ENCODE measurements at regions not wholly inside any gene's neighbourhood (a gene's known extent, or its start where the extent isn't known, plus 50 kb on each side); places are given as distances from the start of the nearest gene placed in this dataset.

- Histone ChIP-seq H3K27me3 (ENCODE audit: control insufficient read depth, insufficient read depth, low read length, poor library complexity, severe bottlenecking) (peaks cover 8% of the 10 kb centered on the region), H3K27ac (ENCODE audit: low read depth, low read length) (no peak overlapping the region), H3K9me3 (ENCODE audit: control insufficient read depth, low read length) (no peaks in the 10 kb centered on the region), H3K4me1 (ENCODE audit: control insufficient read depth, insufficient read depth, low read length) (no peaks in the 10 kb centered on the region), H3K36me3 (ENCODE audit: control insufficient read depth, insufficient read depth, low read length) (no peaks in the 10 kb centered on the region), H3K4me3 (ENCODE audit: low read length) (no peak overlapping the region), H3K9ac (ENCODE audit: extremely low read depth, low read length, poor library complexity, severe bottlenecking) (no peak overlapping the region)
- H3K4me3 Mint-ChIP-seq: no peak overlapping the region
- H3K27me3 Mint-ChIP-seq (ENCODE audit: insufficient read depth): peaks cover 62% of the 10 kb centered on the region
- WGBS, 2 experiments (ENCODE audit: insufficient coverage in 1 of 2, insufficient read length in 1 of 2): 100% methylated on average over 1 of the region's 1 CpG; no CpG with 5 or more reads in 1 of the 2 experiments
- no peaks in the 10 kb centered on the region for H3K36me3 Mint-ChIP-seq (ENCODE audit: low read depth)
- H3K9me3 Mint-ChIP-seq: no peaks in the 10 kb centered on the region
- no peak for DNase-seq
- TF ChIP-seq CTCF (conservative IDR thresholded peaks at IDR 0.05): no peak
- H3K4me1 Mint-ChIP-seq: peaks cover 4% of the 10 kb centered on the region
- H3K27ac Mint-ChIP-seq: no peak overlapping the region
These were observed 74.1 kb upstream of the C10orf90 start for GRCh38 chr10:126744571-126744970.

- Mint-ChIP-seq H3K27me3 (ENCODE audit: insufficient read depth) (peaks cover 23% of the 10 kb centered on the region), H3K4me3 (no peak overlapping the region), H3K36me3 (ENCODE audit: low read depth) (no peaks in the 10 kb centered on the region), H3K9me3 (no peaks in the 10 kb centered on the region), H3K4me1 (no peaks in the 10 kb centered on the region), H3K27ac (no peak overlapping the region)
- peak; percentile 95 for DNase-seq
- H3K4me3 ChIP-seq (ENCODE audit: low read length): no peak overlapping the region
- no peaks in the 10 kb centered on the region for H3K9me3 ChIP-seq (ENCODE audit: control insufficient read depth, low read length)
- H3K27ac ChIP-seq (ENCODE audit: low read depth, low read length): no peak overlapping the region
- 17 to 36% methylated on average over 1 to 5 of the region's 5 CpGs for WGBS, 2 experiments (ENCODE audit: insufficient coverage in 1 of 2, insufficient read length in 1 of 2)
- H3K36me3 ChIP-seq (ENCODE audit: control insufficient read depth, insufficient read depth, low read length): no peaks in the 10 kb centered on the region
- H3K9ac ChIP-seq (ENCODE audit: extremely low read depth, low read length, poor library complexity, severe bottlenecking): no peak overlapping the region
- H3K4me1 ChIP-seq (ENCODE audit: control insufficient read depth, insufficient read depth, low read length): no peaks in the 10 kb centered on the region
- TF ChIP-seq CTCF (conservative IDR thresholded peaks at IDR 0.05): peak; percentile 93
- H3K27me3 ChIP-seq (ENCODE audit: control insufficient read depth, insufficient read depth, low read length, poor library complexity, severe bottlenecking): no peaks in the 10 kb centered on the region
These were observed 78.6 kb upstream of the C10orf90 start for GRCh38 chr10:126749015-126749655.

GRCh38 chr10:126754966-126755365 is 84.5 kb upstream of the C10orf90 start:
- WGBS, 2 experiments (ENCODE audit: insufficient coverage in 1 of 2, insufficient read length in 1 of 2): 94% methylated on average over 10 of the region's 10 CpGs; no CpG with 5 or more reads in 1 of the 2 experiments
- no peak overlapping the region for H3K27ac ChIP-seq (ENCODE audit: low read depth, low read length)
- no peak for DNase-seq
- H3K4me3 ChIP-seq (ENCODE audit: low read length): no peak overlapping the region
- TF ChIP-seq CTCF (conservative IDR thresholded peaks at IDR 0.05): no peak
- H3K27ac Mint-ChIP-seq: no peak overlapping the region
- H3K9me3 Mint-ChIP-seq: peaks cover 14% of the 10 kb centered on the region
- no peak overlapping the region for H3K9ac ChIP-seq (ENCODE audit: extremely low read depth, low read length, poor library complexity, severe bottlenecking)
- no peaks in the 10 kb centered on the region for H3K36me3 ChIP-seq (ENCODE audit: control insufficient read depth, insufficient read depth, low read length)
- no peaks in the 10 kb centered on the region for H3K27me3 ChIP-seq (ENCODE audit: control insufficient read depth, insufficient read depth, low read length, poor library complexity, severe bottlenecking)
- no peak overlapping the region for H3K4me3 Mint-ChIP-seq
- H3K36me3 Mint-ChIP-seq (ENCODE audit: low read depth): no peaks in the 10 kb centered on the region
- H3K9me3 ChIP-seq (ENCODE audit: control insufficient read depth, low read length): peaks cover 8% of the 10 kb centered on the region
- peaks cover 7% of the 10 kb centered on the region for H3K4me1 Mint-ChIP-seq
- H3K27me3 Mint-ChIP-seq (ENCODE audit: insufficient read depth): no peaks in the 10 kb centered on the region
- H3K4me1 ChIP-seq (ENCODE audit: control insufficient read depth, insufficient read depth, low read length): no peaks in the 10 kb centered on the region

Measured in endodermal cell (in vitro differentiated cells).